ENCODE measurements at regions not wholly inside any gene's neighbourhood (a gene's known extent, or its start where the extent isn't known, plus 50 kb on each side); places are given as distances from the start of the nearest gene placed in this dataset. TPM values are rescaled to one million over a fixed set of nuclear protein-coding genes. Genes with fewer than 3 reads are reported as not detected.

DNA sequence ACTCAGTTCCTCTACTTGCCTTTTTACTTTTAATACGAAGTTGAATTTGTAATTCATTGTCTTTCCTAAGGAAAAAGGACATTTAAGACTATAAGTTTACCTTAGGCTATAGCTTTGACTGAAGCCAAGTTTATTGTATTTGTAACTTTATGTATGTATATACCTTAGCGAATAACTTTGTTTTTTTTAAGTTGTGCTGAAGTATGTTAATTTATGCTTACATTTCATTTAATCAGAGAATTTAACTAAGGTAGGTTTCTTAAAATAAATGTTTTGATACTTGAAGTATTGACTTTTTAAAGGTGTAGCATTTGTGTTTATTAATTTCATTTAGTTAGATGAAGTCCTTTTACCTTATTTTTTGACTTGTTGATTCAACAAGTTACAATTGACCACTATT lies 55.2 kb upstream of the TPTE start:
- H3K79me2 ChIP-seq (ENCODE audit: insufficient read depth, low read length) = no peaks in the 10 kb centered on the region
- Mint-ChIP-seq H3K27ac (no peak overlapping the region), H3K36me3 (no peaks in the 10 kb centered on the region), H3K27me3 (ENCODE audit: low read depth in 3 of 3) (no peaks in the 10 kb centered on the region), H3K4me3 (no peak overlapping the region), H3K9me3 (no peaks in the 10 kb centered on the region), H3K4me1 (no peaks in the 10 kb centered on the region)
- peaks cover 18 to 58% of the 10 kb centered on the region in 2 donors for H3K9me3 ChIP-seq (replicated peaks in 1 of 2; ENCODE audit: control insufficient read depth in 1 of 2, insufficient read depth in 1 of 2, low read length in 2 of 2)
- no peak for DNase-seq
- no peaks in the 10 kb centered on the region for H3K4me1 ChIP-seq (ENCODE audit: control insufficient read depth in 1 of 2, insufficient read depth in 2 of 2, low read length in 2 of 2)
- H3K9ac ChIP-seq (ENCODE audit: insufficient read depth, low read length, poor library complexity, severe bottlenecking) = no peak overlapping the region
- H3K27ac ChIP-seq (ENCODE audit: low read depth in 1 of 2, low read length in 2 of 2) = no peak overlapping the region
- TF ChIP-seq CTCF (IDR thresholded peaks at IDR 0.05) = no peak
- intact Hi-C loops (cut with micrococcal nuclease) = no loop called here
- WGBS (ENCODE audit: insufficient coverage) = no CpG with 5 or more reads among the region's 2 CpGs
- no peaks in the 10 kb centered on the region for H3K27me3 ChIP-seq (ENCODE audit: control insufficient read depth in 2 of 2, insufficient read depth in 2 of 2, low read length in 2 of 2)
- H3K36me3 ChIP-seq (replicated peaks in 1 of 2; ENCODE audit: control insufficient read depth in 1 of 2, insufficient read depth in 2 of 2, low read length in 2 of 2) = no peaks in the 10 kb centered on the region
- H4K20me1 ChIP-seq (ENCODE audit: insufficient read depth, low read length) = no peaks in the 10 kb centered on the region
- no peak overlapping the region for H3K4me3 ChIP-seq (replicated peaks in 1 of 3; ENCODE audit: low read depth in 2 of 3, low read length in 3 of 3)
- H3K4me2 ChIP-seq (replicated peaks; ENCODE audit: extremely low read depth, low read length, poor library complexity, severe bottlenecking) = no peak overlapping the region
- no peak overlapping the region for H2AFZ ChIP-seq (ENCODE audit: insufficient read depth, low read depth, low read length, poor library complexity, severe bottlenecking)

Small RNAs in the stretch of these regions (small RNA-seq; reads per million reads assigned to genes)
- not detected for gene AF254983.2 (ENCODE audit: insufficient read length, low read depth)
